ENCODE measurements at regions not wholly inside any gene's neighbourhood (a gene's known extent, or its start where the extent isn't known, plus 50 kb on each side); places are given as distances from the start of the nearest gene placed in this dataset.

- DNase-seq, result no peak
These were observed 265.7 kb downstream of the ZNF536 start for GRCh38 chr19:30637926-30638325.

GRCh38 chr19:30634996-30635975 lies 263.1 kb downstream of the ZNF536 start:
- no peak for TF ChIP-seq CTCF (IDR thresholded peaks at IDR 0.05; ENCODE audit: low read depth, low read length, missing control alignments)
- in situ Hi-C loops (cut with HindIII; ENCODE audit: low pct_ligation_motif_present, low sequenced_read_pairs), result no loop called here
- no peak for DNase-seq
- Histone ChIP-seq H3K27me3 (replicated peaks) (no peaks in the 10 kb centered on the region), H3K36me3 (replicated peaks) (no peaks in the 10 kb centered on the region), H3K27ac (no peak overlapping the region), H3K4me3 (ENCODE audit: low read depth, low read length) (no peak overlapping the region)

More at GRCh38 chr19:30637926-30638325, 265.7 kb downstream of the ZNF536 start:
- H3K36me3 ChIP-seq (replicated peaks), result no peaks in the 10 kb centered on the region
- H3K4me3 ChIP-seq (ENCODE audit: low read depth, low read length), result no peak overlapping the region
- H3K27me3 ChIP-seq (replicated peaks), result no peaks in the 10 kb centered on the region
- no peak overlapping the region for H3K27ac ChIP-seq
- in situ Hi-C loops (cut with HindIII; ENCODE audit: low pct_ligation_motif_present, low sequenced_read_pairs), result no loop called here
- no peak for TF ChIP-seq CTCF (IDR thresholded peaks at IDR 0.05; ENCODE audit: low read depth, low read length, missing control alignments)

- in situ Hi-C loops (cut with HindIII; ENCODE audit: low pct_ligation_motif_present, low sequenced_read_pairs), result no loop called here
- TF ChIP-seq CTCF (IDR thresholded peaks at IDR 0.05; ENCODE audit: low read depth, low read length, missing control alignments), result no peak
- no peak overlapping the region for H3K4me3 ChIP-seq (ENCODE audit: low read depth, low read length)
- DNase-seq, result no peak
- H3K27me3 ChIP-seq (replicated peaks), result no peaks in the 10 kb centered on the region
- H3K27ac ChIP-seq, result no peak overlapping the region
- H3K36me3 ChIP-seq (replicated peaks), result no peaks in the 10 kb centered on the region
These were observed 262.1 kb downstream of the ZNF536 start for GRCh38 chr19:30634131-30634830.

GRCh38 chr19:30631033-30631370 lies 258.8 kb downstream of the ZNF536 start:
- Histone ChIP-seq H3K36me3 (replicated peaks) (no peaks in the 10 kb centered on the region), H3K4me3 (ENCODE audit: low read depth, low read length) (no peak overlapping the region), H3K27me3 (replicated peaks) (no peaks in the 10 kb centered on the region), H3K27ac (no peak overlapping the region)
- in situ Hi-C loops (cut with HindIII; ENCODE audit: low pct_ligation_motif_present, low sequenced_read_pairs), result no loop called here
- no peak for DNase-seq
- no peak for TF ChIP-seq CTCF (IDR thresholded peaks at IDR 0.05; ENCODE audit: low read depth, low read length, missing control alignments)

- DNase-seq, result no peak
- in situ Hi-C loops (cut with HindIII; ENCODE audit: low pct_ligation_motif_present, low sequenced_read_pairs), result no loop called here
- no peak overlapping the region for H3K4me3 ChIP-seq (ENCODE audit: low read depth, low read length)
- TF ChIP-seq CTCF (IDR thresholded peaks at IDR 0.05; ENCODE audit: low read depth, low read length, missing control alignments), result no peak
- H3K36me3 ChIP-seq (replicated peaks), result no peaks in the 10 kb centered on the region
- no peak overlapping the region for H3K27ac ChIP-seq
- no peaks in the 10 kb centered on the region for H3K27me3 ChIP-seq (replicated peaks)
These were observed 258.3 kb downstream of the ZNF536 start for GRCh38 chr19:30630289-30631032.

Data from brain microvascular endothelial cell (primary cell).